ENCODE measurements at regions not wholly inside any gene's neighbourhood (a gene's known extent, or its start where the extent isn't known, plus 50 kb on each side); places are given as distances from the start of the nearest gene placed in this dataset.

GRCh38 chr4:1579901-1580691 is 104.0 kb downstream of the FAM53A start:
- Mint-ChIP-seq H3K27me3 (ENCODE audit: low read depth) (peaks cover 67% of the 10 kb centered on the region), H3K4me1 (peaks cover 5% of the 10 kb centered on the region), H3K4me3 (peak overlapping the region; percentile 41 to 51 (median 41)), H3K27ac (no peak overlapping the region), H3K36me3 (ENCODE audit: low read depth) (no peaks in the 10 kb centered on the region), H3K9me3 (peaks cover 7% of the 10 kb centered on the region)
- TF ChIP-seq CTCF (IDR thresholded peaks at IDR 0.05; ENCODE audit: unreplicated experiment in 3 of 3) = no peak

- Mint-ChIP-seq H3K4me3 (peak overlapping the region in 1 of 3 experiments; percentile 51), H3K27ac (no peak overlapping the region), H3K36me3 (ENCODE audit: low read depth) (no peaks in the 10 kb centered on the region)
Measured at GRCh38 chr4:1579001-1579900, 104.9 kb downstream of the FAM53A start.

GRCh38 chr4:1578251-1578773 is 105.8 kb downstream of the FAM53A start:
- Mint-ChIP-seq H3K9me3 (peaks cover 7% of the 10 kb centered on the region), H3K36me3 (ENCODE audit: low read depth) (no peaks in the 10 kb centered on the region), H3K27ac (no peak overlapping the region), H3K4me3 (peak overlapping the region; percentile 30 to 62 (median 61)), H3K27me3 (ENCODE audit: low read depth) (peaks cover 71% of the 10 kb centered on the region), H3K4me1 (peaks cover 5% of the 10 kb centered on the region)
- no peak for TF ChIP-seq CTCF (IDR thresholded peaks at IDR 0.05; ENCODE audit: unreplicated experiment in 3 of 3)

More at GRCh38 chr4:1579001-1579900, 104.9 kb downstream of the FAM53A start:
- Mint-ChIP-seq H3K4me1 (peaks cover 5% of the 10 kb centered on the region), H3K27me3 (ENCODE audit: low read depth) (peaks cover 71% of the 10 kb centered on the region), H3K9me3 (peaks cover 7% of the 10 kb centered on the region)
- TF ChIP-seq CTCF (IDR thresholded peaks at IDR 0.05; ENCODE audit: unreplicated experiment in 3 of 3) = peak; percentile 64 to 78 (median 71)

GRCh38 chr4:1577822-1578217 is 106.3 kb downstream of the FAM53A start:
- Mint-ChIP-seq H3K4me1 (peaks cover 8% of the 10 kb centered on the region), H3K4me3 (peak overlapping the region in 1 of 3 experiments; percentile 62), H3K27me3 (ENCODE audit: low read depth) (peaks cover 71% of the 10 kb centered on the region), H3K9me3 (peaks cover 4% of the 10 kb centered on the region), H3K36me3 (ENCODE audit: low read depth) (no peaks in the 10 kb centered on the region), H3K27ac (no peak overlapping the region)
- TF ChIP-seq CTCF (IDR thresholded peaks at IDR 0.05; ENCODE audit: unreplicated experiment in 3 of 3) = no peak

GRCh38 chr4:1576961-1577821 is 106.9 kb downstream of the FAM53A start:
- Mint-ChIP-seq H3K4me3 (no peak overlapping the region), H3K27ac (no peak overlapping the region), H3K27me3 (ENCODE audit: low read depth) (peaks cover 67% of the 10 kb centered on the region), H3K4me1 (peaks cover 9% of the 10 kb centered on the region), H3K9me3 (peaks cover 2% of the 10 kb centered on the region), H3K36me3 (ENCODE audit: low read depth) (no peaks in the 10 kb centered on the region)
- no peak for TF ChIP-seq CTCF (IDR thresholded peaks at IDR 0.05; ENCODE audit: unreplicated experiment in 3 of 3)

Measured in nephron (organoid).